Astrocyte (in vitro differentiated cells and primary cell): ENCODE measurements at regions not wholly inside any gene's neighbourhood (a gene's known extent, or its start where the extent isn't known, plus 50 kb on each side); places are given as distances from the start of the nearest gene placed in this dataset.

Experiments
- EZH2 ChIP-seq: IDR thresholded peaks from 2 replicates; pipeline ENCODE4 v1.6.1; 2012; ENCODE audit warnings: mild to moderate bottlenecking, low read length, inconsistent platforms; ENCODE audit not compliant: insufficient read depth
- TF ChIP-seq, protein P1 (sequence below): IDR thresholded peaks from 2 replicates; pipeline ENCODE4 v1.5.1; 2011; ENCODE audit warnings: low read depth, mild to moderate bottlenecking, inconsistent platforms, low read length, moderate library complexity; ENCODE audit not compliant: insufficient read depth

- TF ChIP-seq, protein P1, sequence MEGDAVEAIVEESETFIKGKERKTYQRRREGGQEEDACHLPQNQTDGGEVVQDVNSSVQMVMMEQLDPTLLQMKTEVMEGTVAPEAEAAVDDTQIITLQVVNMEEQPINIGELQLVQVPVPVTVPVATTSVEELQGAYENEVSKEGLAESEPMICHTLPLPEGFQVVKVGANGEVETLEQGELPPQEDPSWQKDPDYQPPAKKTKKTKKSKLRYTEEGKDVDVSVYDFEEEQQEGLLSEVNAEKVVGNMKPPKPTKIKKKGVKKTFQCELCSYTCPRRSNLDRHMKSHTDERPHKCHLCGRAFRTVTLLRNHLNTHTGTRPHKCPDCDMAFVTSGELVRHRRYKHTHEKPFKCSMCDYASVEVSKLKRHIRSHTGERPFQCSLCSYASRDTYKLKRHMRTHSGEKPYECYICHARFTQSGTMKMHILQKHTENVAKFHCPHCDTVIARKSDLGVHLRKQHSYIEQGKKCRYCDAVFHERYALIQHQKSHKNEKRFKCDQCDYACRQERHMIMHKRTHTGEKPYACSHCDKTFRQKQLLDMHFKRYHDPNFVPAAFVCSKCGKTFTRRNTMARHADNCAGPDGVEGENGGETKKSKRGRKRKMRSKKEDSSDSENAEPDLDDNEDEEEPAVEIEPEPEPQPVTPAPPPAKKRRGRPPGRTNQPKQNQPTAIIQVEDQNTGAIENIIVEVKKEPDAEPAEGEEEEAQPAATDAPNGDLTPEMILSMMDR, result no peak
- no peak for TF ChIP-seq EZH2
Measured at GRCh38 chr12:78403681-78404080, 460.9 kb upstream of the SYT1 start.
